HG02852 (cell line): ENCODE measurements at regions not wholly inside any gene's neighbourhood (a gene's known extent, or its start where the extent isn't known, plus 50 kb on each side); places are given as distances from the start of the nearest gene placed in this dataset.
A peak's percentile ranks its signal among the peaks of the same experiment; 100 is the strongest.
"Not testable (repeated sequence)": the region's sequence is repeated elsewhere in the genome, so short reads cannot be mapped to it uniquely, and the experiment has no call there.

Source experiments
- ATAC-seq: cut with Tn5 transposase; IDR thresholded peaks from one replicate; pipeline ENCODE4 v1.9.1; 2021; ENCODE audit warnings: mild to moderate bottlenecking, moderate library complexity; ENCODE audit not compliant: unreplicated experiment

- ATAC-seq, result no peak
Observed at GRCh38 chr12:59407799-59408198, 188.0 kb upstream of the SLC16A7 start.

- no peak for ATAC-seq
Observed at GRCh38 chr12:59405992-59406391, 189.8 kb upstream of the SLC16A7 start.

- no peak for ATAC-seq
Observed at GRCh38 chr12:59404109-59404650, 191.6 kb upstream of the SLC16A7 start.

GRCh38 chr12:59403259-59403932, 192.4 kb upstream of the SLC16A7 start:
- ATAC-seq, result peak; percentile 69

- ATAC-seq, result no peak
Observed at GRCh38 chr12:59401862-59402261, 194.0 kb upstream of the SLC16A7 start.

- no peak for ATAC-seq
Observed at GRCh38 chr12:59398164-59398563, 197.7 kb upstream of the SLC16A7 start.

GRCh38 chr12:59396919-59397318, 198.9 kb upstream of the SLC16A7 start:
- no peak for ATAC-seq

GRCh38 chr12:59396519-59396918, 199.3 kb upstream of the SLC16A7 start:
- no peak for ATAC-seq

GRCh38 chr12:59395310-59395709, 200.5 kb upstream of the SLC16A7 start:
- not testable (repeated sequence) for ATAC-seq

- ATAC-seq, result no peak
Observed at GRCh38 chr12:59393506-59393905, 202.3 kb upstream of the SLC16A7 start.

GRCh38 chr12:59389968-59390576, 205.8 kb upstream of the SLC16A7 start:
- no peak for ATAC-seq

- no peak for ATAC-seq
Observed at GRCh38 chr12:59388694-59389093, 207.1 kb upstream of the SLC16A7 start.

GRCh38 chr12:59388176-59388575, 207.7 kb upstream of the SLC16A7 start:
- no peak for ATAC-seq

GRCh38 chr12:59386236-59386635, 209.6 kb upstream of the SLC16A7 start:
- no peak for ATAC-seq

- no peak for ATAC-seq
Observed at GRCh38 chr12:59383079-59383822, 212.6 kb upstream of the SLC16A7 start.

GRCh38 chr12:59382282-59383078, 213.3 kb upstream of the SLC16A7 start:
- ATAC-seq, result no peak

GRCh38 chr12:59381106-59381505, 214.7 kb upstream of the SLC16A7 start:
- ATAC-seq, result no peak

GRCh38 chr12:59375633-59376032, 220.2 kb upstream of the SLC16A7 start:
- no peak for ATAC-seq

- no peak for ATAC-seq
Observed at GRCh38 chr12:59374783-59375182, 221.0 kb upstream of the SLC16A7 start.

GRCh38 chr12:59372956-59373355, 222.9 kb upstream of the SLC16A7 start:
- ATAC-seq, result peak; percentile 57

GRCh38 chr12:59370933-59371332, 224.9 kb upstream of the SLC16A7 start:
- no peak for ATAC-seq
